Fibroblast of lung (primary cell): ENCODE measurements at regions not wholly inside any gene's neighbourhood (a gene's known extent, or its start where the extent isn't known, plus 50 kb on each side); places are given as distances from the start of the nearest gene placed in this dataset.

Experiments used
- DNase-seq, 2 donors: peaks; one replicate each; pipeline versions ENCODE4 v3.0.0 to v3.0.0-alpha.2; 2010; ENCODE audit warnings: low read depth in 2 of 2
- H2AFZ ChIP-seq: 2 replicates; pipeline ENCODE4 v1.5.1; 2012; ENCODE audit warnings: low read length, control low read depth, inconsistent platforms
- H3K27ac ChIP-seq: 2 replicates; pipeline ENCODE4 v1.5.1; 2011; ENCODE audit warnings: low read length, control low read depth; ENCODE audit not compliant: insufficient read depth
- H3K27me3 ChIP-seq: 2 replicates; pipeline ENCODE4 v1.5.1; 2011; ENCODE audit warnings: mild to moderate bottlenecking, low read length; ENCODE audit not compliant: control insufficient read depth, insufficient read depth
- H3K36me3 ChIP-seq: 2 replicates; pipeline ENCODE4 v1.5.1; 2011; ENCODE audit warnings: low read length; ENCODE audit not compliant: control insufficient read depth, insufficient read depth
- H3K4me1 ChIP-seq: 2 replicates; pipeline ENCODE4 v1.5.1; 2011; ENCODE audit warnings: low read length; ENCODE audit not compliant: control insufficient read depth, insufficient read depth; ENCODE audit errors: extremely low read depth
- H3K4me2 ChIP-seq: 2 replicates; pipeline ENCODE4 v1.5.1; 2011; ENCODE audit warnings: low read length, control low read depth; ENCODE audit not compliant: insufficient read depth; ENCODE audit errors: extremely low read depth
- H3K4me3 ChIP-seq, 4 experiments: fragments of 200-600 bp in 1 of 4; sonication (generic) in 1 of 4; replicated peaks in 1 of 4; 2 replicates each; pipeline ENCODE4 v1.5.1; 2011 to 2016; ENCODE audit warnings: low read length in 4 of 4, low read depth in 3 of 4, mild to moderate bottlenecking in 3 of 4, control low read depth in 2 of 4, inconsistent platforms in 1 of 4, mixed read lengths in 1 of 4; ENCODE audit not compliant: insufficient read depth in 1 of 4; ENCODE audit errors: control extremely low read depth in 1 of 4
- H3K79me2 ChIP-seq: 2 replicates; pipeline ENCODE4 v1.5.1; 2012; ENCODE audit warnings: mild to moderate bottlenecking, low read length, inconsistent platforms; ENCODE audit not compliant: control insufficient read depth, insufficient read depth
- H3K9ac ChIP-seq: 2 replicates; pipeline ENCODE4 v1.5.1; 2011; ENCODE audit warnings: mild to moderate bottlenecking, low read length, control low read depth; ENCODE audit not compliant: insufficient read depth
- H3K9me3 ChIP-seq: 2 replicates; pipeline ENCODE4 v1.5.1; 2012; ENCODE audit warnings: low read depth, low read length; ENCODE audit not compliant: control insufficient read depth, insufficient read depth
- H4K20me1 ChIP-seq: 2 replicates; pipeline ENCODE4 v1.5.1; 2011; ENCODE audit warnings: low read length; ENCODE audit not compliant: control insufficient read depth, insufficient read depth; ENCODE audit errors: extremely low read depth
- CTCF ChIP-seq, 2 donors: IDR thresholded peaks in 1 of 2; conservative IDR thresholded peaks in 1 of 2; 1 replicate in 1 of 2; 2 replicates in 1 of 2; pipeline ENCODE4 v1.5.1; 2011 to 2012; ENCODE audit warnings: low read length in 2 of 2, control low read depth in 1 of 2, inconsistent platforms in 1 of 2, low read depth in 1 of 2, mild to moderate bottlenecking in 1 of 2
- EZH2 ChIP-seq: IDR thresholded peaks from 2 replicates; pipeline ENCODE4 v1.5.1; 2012; ENCODE audit warnings: low read length, control low read depth, mild to moderate bottlenecking; ENCODE audit errors: missing control alignments

- no peaks in the 10 kb centered on the region for H4K20me1 ChIP-seq
- H3K27ac ChIP-seq: no peak overlapping the region
- TF ChIP-seq EZH2 (no peak), CTCF (conservative IDR thresholded peaks at IDR 0.05 in 1 of 2, IDR thresholded peaks at IDR 0.05 in 1 of 2; ENCODE audit: low read depth in 1 of 2, low read length in 2 of 2) (no peak)
- DNase-seq: no peak
- no peak overlapping the region for H3K4me2 ChIP-seq
- H3K9me3 ChIP-seq: no peaks in the 10 kb centered on the region
- H3K36me3 ChIP-seq: no peaks in the 10 kb centered on the region
- H3K9ac ChIP-seq: no peak overlapping the region
- no peaks in the 10 kb centered on the region for H3K79me2 ChIP-seq
- H2AFZ ChIP-seq: no peak overlapping the region
- no peaks in the 10 kb centered on the region for H3K4me1 ChIP-seq
- H3K27me3 ChIP-seq: no peaks in the 10 kb centered on the region
- H3K4me3 ChIP-seq: no peak overlapping the region
Observed at GRCh38 chr14:23877111-23877510, 76.5 kb upstream of the DHRS4 start.

GRCh38 chr14:23877538-23878180, 75.9 kb upstream of the DHRS4 start:
- Histone ChIP-seq H3K27ac (no peak overlapping the region), H3K9me3 (no peaks in the 10 kb centered on the region), H3K9ac (no peak overlapping the region), H4K20me1 (no peaks in the 10 kb centered on the region), H3K36me3 (no peaks in the 10 kb centered on the region), H3K4me1 (no peaks in the 10 kb centered on the region), H3K27me3 (no peaks in the 10 kb centered on the region), H3K79me2 (no peaks in the 10 kb centered on the region), H3K4me2 (no peak overlapping the region), H2AFZ (no peak overlapping the region), H3K4me3 (no peak overlapping the region)
- TF ChIP-seq CTCF (conservative IDR thresholded peaks at IDR 0.05 in 1 of 2, IDR thresholded peaks at IDR 0.05 in 1 of 2; ENCODE audit: low read depth in 1 of 2, low read length in 2 of 2) (no peak), EZH2 (no peak)
- DNase-seq: no peak

- Histone ChIP-seq H3K27me3 (no peaks in the 10 kb centered on the region), H2AFZ (no peak overlapping the region), H3K79me2 (no peaks in the 10 kb centered on the region), H3K27ac (no peak overlapping the region), H4K20me1 (no peaks in the 10 kb centered on the region), H3K4me3 (no peak overlapping the region), H3K4me1 (no peaks in the 10 kb centered on the region), H3K36me3 (no peaks in the 10 kb centered on the region), H3K9ac (no peak overlapping the region), H3K9me3 (no peaks in the 10 kb centered on the region), H3K4me2 (no peak overlapping the region)
- DNase-seq: peak in 1 of 2 donors; percentile 56
- TF ChIP-seq CTCF (conservative IDR thresholded peaks at IDR 0.05 in 1 of 2, IDR thresholded peaks at IDR 0.05 in 1 of 2; ENCODE audit: low read depth in 1 of 2, low read length in 2 of 2) (no peak), EZH2 (no peak)
Observed at GRCh38 chr14:23881282-23881681, 72.3 kb upstream of the DHRS4 start.
